ENCODE measurements at regions not wholly inside any gene's neighbourhood (a gene's known extent, or its start where the extent isn't known, plus 50 kb on each side); places are given as distances from the start of the nearest gene placed in this dataset.
"Not testable (repeated sequence)": the region's sequence is repeated elsewhere in the genome, so short reads cannot be mapped to it uniquely, and the experiment has no call there.

GRCh38 chr6:96276305-96276704 lies 245.3 kb upstream of the UFL1 start:
- no peak for DNase-seq (ENCODE audit: low spot score)

- no peak for DNase-seq (ENCODE audit: low spot score)
Measured at GRCh38 chr6:96276856-96277255, 244.8 kb upstream of the UFL1 start.

DNA sequence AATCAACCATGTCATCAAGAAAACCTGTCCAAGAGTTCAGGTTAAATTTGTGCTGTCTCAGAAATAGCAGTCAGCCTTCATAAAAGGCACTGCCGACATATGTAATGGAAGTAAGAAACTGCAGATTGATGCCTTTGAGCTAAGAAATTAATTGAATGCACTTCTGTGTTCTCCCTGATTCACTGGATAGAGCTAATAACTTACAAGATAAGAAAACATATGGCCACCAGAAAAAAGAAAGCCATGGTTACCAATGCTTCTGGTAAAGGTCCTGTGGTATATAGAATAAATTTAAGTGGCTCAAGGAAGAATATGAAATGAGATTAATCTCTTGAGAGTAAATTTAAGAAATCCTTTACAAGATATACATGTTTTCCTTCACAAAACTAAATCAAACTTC lies 242.5 kb upstream of the UFL1 start:
- DNase-seq (ENCODE audit: low spot score), result no peak

- DNase-seq (ENCODE audit: low spot score), result no peak
Measured at GRCh38 chr6:96286503-96286902, 235.1 kb upstream of the UFL1 start.

- no peak for DNase-seq (ENCODE audit: low spot score)
Measured at GRCh38 chr6:96299525-96299924, 222.1 kb upstream of the UFL1 start.

DNA sequence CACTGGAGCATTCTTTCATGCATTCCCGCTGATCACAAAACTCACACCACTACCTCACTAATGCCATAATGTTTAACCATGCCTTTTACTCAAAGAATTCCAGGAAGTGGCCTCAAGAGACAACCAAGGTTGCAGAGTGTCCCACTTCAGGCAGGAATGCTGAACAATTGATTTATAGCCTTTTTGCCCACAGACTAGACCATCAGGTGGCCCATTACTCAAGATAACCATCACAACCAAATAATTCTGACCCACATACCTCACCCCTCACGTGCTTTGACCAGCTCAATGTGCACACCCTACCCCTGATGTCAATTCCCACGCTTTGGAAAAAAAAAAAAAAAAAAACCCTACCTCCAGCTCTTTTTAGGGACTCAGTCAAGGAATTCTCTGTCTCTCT lies 220.6 kb upstream of the UFL1 start:
- no peak for DNase-seq (ENCODE audit: low spot score)

DNA sequence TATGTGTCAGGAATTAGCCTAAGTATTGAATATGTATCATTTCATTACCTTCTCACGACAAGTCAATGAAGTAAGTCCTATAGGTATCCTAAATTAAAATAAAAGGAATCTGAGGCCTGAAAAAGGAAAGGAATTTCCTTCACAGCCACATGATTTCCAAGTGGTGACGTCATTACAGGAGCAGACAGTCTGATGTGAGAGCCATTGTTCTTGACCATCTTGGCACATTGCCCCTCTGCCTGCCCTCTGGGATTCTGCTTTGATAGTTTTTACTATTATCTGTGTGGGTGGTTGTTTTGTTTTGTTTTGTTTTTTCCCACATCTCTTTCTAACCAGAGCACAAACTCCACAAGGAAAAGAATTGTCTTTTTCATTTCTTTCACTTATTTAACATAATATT lies 219.8 kb upstream of the UFL1 start:
- DNase-seq (ENCODE audit: low spot score), result peak; percentile 45

GRCh38 chr6:96302991-96303390 lies 218.6 kb upstream of the UFL1 start:
- DNase-seq (ENCODE audit: low spot score), result no peak

DNA sequence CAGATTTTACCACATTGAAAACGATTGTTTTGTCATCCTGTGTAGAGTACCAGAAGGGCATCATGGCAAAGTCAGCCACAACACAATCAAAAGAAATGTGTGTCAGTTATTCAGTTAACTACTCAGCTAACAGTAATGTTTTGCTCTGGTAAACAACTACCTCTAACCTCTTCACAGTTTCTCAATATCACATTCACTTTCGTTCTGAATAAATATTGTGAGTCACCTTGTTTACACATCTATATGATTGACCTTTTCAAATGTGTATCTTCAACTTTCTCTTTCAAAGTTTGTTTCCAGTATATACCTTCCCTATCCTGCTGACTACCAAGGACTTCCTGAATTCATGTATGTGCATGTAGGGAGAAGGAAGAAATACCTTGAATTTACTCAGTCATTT lies 216.6 kb upstream of the UFL1 start:
- DNase-seq (ENCODE audit: low spot score), result no peak

- no peak for DNase-seq (ENCODE audit: low spot score)
Measured at GRCh38 chr6:96330884-96331283, 190.7 kb upstream of the UFL1 start.

DNA sequence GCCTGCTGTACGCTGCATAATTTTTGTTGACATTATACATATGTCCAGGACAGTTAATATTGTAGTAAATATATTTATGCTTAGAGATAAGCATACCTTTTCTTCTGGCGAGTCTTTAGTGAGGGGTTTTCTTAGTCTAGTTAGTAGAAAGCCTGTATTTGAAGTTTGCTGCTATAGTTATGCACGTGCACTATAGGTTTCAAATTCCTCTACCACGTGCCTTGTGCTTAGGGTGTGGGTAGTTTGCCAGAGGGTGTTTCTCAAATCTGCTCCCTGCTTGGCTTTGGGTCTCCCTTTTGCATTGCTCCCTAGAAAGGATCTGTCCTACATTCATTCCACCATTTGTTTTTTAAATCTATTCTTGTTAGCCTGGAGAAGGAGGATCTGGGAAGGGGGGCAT lies 181.4 kb upstream of the UFL1 start:
- DNase-seq (ENCODE audit: low spot score), result no peak

DNA sequence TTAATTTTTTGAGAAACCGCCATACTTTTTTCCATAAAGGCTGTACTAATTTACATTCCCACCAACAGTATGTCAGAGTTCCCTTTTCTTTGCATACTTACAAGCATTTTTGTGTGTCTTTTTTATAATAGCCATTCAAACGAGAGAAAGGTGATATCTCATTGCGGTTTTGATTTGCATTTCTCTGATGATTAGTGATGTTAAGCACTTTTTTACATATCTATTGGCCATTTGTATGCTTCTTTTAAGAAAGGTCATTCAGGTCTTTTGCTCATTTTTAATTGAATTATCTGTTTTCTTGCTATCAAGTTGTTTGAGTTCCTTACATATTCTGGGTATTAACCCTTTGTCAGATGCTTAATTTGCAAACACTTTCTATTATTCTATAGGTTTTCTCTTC lies 176.1 kb upstream of the UFL1 start:
- no peak for DNase-seq (ENCODE audit: low spot score)

GRCh38 chr6:96381246-96381645 lies 140.4 kb upstream of the UFL1 start:
- no peak for DNase-seq (ENCODE audit: low spot score)

DNA sequence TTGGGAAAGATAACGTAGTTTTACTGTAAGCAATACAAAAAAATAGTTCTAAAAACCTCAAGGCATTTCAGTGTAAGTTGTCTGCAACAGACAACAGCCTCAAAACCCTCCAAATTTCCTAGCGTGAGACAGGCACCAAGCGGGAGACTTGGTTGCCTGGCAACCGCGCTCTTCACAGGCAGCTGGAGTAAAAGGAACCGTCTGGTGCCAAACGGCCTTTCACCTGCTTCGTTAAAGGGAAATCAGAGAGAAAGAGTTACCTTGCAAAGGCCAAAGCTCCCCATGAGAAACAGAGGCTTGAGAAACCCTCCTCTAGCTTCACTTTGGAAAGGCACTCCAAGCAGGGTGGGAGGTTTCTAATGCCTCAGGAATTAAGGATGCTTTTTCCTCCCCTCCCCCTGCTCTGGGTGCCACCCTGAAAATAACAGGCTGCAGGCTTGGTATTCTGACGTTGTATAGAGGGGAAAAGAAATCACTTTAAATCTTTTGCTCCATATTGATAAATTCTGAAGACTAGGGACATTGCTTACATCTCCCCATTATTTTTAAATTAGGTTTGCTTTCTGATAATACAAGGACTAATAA lies 129.7 kb upstream of the UFL1 start:
- DNase-seq (ENCODE audit: low spot score), result peak; percentile 24

GRCh38 chr6:96394727-96395126 lies 126.9 kb upstream of the UFL1 start:
- peak; percentile 11 for DNase-seq (ENCODE audit: low spot score)

DNA sequence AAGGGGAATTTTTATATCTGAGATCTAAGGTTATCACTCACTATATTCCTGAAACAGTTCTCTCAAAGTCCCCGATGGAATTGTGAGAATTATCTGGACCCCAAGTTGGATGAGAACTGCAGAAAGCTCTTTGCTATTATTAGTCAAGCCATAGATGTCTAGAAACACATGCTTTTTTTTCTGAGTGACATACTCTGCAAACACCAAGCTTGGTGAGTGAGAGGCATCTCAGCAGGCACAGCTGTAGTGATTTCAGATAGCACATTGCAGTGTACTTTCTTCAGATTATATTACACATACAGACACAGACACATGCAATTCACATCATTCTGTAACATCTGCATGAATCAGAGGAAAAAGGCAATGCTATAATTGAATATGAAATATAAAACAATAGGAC lies 111.1 kb upstream of the UFL1 start:
- DNase-seq (ENCODE audit: low spot score), result no peak

GRCh38 chr6:96420294-96420693 lies 101.3 kb upstream of the UFL1 start:
- DNase-seq (ENCODE audit: low spot score), result no peak

DNA sequence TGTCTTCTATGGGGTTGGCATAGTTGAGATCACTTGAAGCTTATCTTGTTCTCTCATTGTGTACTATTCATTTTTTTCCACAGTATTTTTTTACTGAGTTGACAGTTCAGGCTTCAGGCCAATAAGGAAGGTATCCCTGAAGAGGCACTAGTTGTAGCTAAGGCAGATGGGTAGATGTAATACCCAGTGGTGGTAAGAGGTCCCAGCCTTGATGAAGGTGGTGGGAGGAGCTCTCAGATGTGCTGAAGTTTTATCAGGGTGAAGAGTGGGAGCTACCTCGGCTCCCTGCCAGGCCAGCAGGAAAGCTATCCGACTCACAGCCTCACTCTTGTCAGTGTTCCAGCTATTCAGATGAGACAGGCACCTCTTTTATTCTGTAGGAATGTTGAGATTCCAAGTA lies 87.7 kb upstream of the UFL1 start:
- DNase-seq (ENCODE audit: low spot score), result no peak

- no peak for DNase-seq (ENCODE audit: low spot score)
Measured at GRCh38 chr6:96436398-96436797, 85.2 kb upstream of the UFL1 start.

DNA sequence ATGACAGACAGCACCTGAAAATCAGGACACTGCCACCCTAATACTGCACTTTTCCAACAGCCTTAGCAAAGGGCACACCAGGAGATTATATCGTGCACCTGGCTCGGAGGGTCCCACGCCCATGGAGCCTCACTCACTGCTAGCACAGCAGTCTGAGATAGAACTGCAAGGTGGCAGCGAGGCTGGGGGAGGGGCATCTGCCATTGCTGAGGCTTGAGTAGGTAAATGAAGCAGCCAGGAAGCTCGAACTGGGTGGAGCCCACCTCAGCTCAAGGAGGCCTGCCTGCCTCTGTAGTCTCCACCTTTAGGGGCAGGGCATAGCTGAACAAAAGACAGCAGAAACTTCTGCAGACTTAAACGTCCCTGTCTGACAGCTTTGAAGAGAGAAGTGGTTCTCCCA lies 84.4 kb upstream of the UFL1 start:
- not testable (repeated sequence) for DNase-seq (ENCODE audit: low spot score)

DNA sequence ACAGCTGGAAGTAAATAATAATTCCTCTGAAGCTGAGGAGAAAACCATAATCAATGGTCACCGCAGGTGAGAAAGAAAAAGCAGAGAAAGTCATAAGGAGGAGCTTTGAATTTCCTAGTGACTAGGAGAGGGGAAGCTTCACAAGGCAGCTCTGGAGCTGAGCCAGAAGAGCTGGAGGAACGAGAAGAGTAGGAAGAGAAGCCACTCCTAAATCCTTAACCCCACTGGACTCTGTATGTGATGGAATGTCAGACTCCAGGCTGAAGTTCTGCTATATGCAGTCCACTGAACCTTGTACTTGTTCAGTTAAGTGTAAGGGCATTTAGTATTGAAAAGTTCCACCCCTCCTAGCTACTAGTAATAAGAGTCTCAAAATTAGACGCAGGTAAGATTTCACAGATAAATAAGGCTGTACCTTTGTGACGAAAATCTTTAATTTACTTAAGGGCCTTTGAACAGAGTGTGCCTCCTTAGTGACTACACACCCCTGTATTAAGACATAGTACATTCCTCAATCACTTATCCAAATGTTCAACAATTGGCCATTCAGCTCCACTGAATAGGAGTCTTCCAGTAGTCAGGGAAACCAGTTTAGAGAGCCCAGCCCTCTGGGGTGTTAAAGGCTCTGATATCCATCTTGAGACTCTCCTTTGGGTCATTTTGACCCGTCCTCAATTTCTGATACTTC lies 71.4 kb upstream of the UFL1 start:
- DNase-seq (ENCODE audit: low spot score), result peak; percentile 24

- no peak for DNase-seq (ENCODE audit: low spot score)
Measured at GRCh38 chr6:96450770-96451130, 70.9 kb upstream of the UFL1 start.

DNA sequence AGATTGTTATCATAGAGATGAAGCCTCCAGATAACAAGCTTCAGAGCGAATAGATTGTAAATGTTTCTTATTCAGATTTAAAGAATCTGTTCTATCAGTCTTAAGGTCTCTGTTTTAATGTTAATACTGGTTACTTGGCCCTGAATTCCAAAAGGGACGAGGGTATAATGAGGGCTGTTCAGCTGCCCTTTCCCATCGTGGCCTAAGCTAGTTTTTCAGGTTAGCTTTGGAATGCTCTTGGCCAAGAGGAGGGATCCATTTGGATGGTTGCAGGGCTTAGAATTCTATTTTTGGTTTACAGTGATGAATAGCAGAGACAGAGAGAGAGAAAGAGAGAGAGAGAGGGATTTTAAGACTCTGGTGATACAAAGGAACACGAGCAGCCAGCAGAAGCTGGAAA lies 62.8 kb upstream of the UFL1 start:
- DNase-seq (ENCODE audit: low spot score), result no peak

DNA sequence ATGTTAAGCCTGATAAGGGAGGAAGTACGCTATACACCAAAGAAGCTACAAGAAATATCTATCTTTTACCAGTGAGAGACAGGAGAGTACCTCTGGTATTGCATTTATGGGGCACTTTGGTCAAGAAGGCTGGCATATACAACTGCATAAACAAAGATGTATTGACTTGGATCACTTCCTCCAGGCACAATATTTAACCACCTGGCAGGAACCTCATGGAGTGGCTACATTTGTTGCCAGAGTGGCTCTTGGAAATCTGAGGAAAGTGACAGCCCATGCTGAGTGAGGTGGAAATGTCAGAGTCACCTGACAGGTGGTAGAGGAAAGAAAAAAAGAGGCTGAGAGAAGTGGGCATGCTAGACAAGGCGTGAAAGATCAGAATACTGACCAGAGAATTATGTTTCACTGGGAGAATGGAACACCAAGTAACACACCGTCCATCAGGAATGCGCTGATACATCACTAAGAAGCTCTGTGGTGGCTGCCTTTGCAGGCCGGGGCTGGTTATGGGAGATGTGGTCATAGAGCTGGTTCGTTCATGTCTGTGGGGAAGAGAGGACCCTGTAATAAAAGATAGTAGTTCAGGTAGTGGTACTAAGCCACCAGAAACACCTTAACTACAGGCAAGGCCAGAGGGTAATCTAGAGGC lies 61.4 kb upstream of the UFL1 start:
- DNase-seq (ENCODE audit: low spot score), result no peak
